ENCODE measurements at regions not wholly inside any gene's neighbourhood (a gene's known extent, or its start where the extent isn't known, plus 50 kb on each side); places are given as distances from the start of the nearest gene placed in this dataset.
A peak's percentile ranks its signal among the peaks of the same experiment; 100 is the strongest.
"Not testable (repeated sequence)": the region's sequence is repeated elsewhere in the genome, so short reads cannot be mapped to it uniquely, and the experiment has no call there.

DNA sequence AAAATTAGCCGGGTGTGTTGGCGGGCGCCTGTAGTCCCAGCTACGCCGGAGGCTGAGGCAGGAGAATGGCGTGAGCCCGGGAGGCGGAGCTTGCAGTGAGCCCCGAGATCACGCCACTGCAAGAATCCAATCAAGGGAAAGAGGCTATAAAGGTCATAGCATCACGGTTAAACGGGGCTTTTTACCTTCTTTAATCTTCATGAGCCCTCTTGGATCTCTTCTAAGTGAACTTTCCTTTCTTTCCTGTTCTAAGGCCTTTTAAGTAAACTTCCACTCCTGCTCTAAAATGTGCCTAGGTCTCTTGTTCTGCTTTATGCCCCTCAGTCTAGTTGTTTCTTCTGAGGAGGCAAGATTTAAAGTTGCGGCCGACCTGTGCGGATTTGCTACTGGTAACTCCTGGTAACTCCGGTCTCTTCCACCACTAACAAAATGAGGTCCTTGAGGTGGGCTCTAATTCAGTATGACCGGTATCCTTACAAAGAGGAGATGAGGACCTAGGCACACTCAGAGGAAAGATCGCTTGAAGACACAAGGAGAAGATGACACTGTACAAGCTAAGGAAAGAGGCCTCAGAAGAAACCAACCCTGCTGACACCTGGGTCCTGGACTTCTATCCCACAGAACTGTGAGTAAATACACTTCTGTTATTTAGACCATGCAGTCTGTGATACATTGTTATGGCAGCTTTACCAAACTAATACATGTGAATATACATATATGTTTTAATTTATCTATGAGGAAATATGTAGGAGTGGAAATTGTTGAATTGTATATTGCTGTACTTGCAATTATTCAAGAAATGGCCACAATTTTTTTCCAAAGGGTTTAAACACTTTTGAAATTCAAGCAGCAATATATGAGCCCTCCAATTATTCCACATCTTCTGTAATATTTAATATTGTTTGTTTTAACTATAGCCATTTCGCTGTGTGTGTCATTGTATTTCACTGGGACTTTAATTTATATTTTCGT, 331.5 kb upstream of the CNTNAP2 start:
- DNase-seq: no peak

DNA sequence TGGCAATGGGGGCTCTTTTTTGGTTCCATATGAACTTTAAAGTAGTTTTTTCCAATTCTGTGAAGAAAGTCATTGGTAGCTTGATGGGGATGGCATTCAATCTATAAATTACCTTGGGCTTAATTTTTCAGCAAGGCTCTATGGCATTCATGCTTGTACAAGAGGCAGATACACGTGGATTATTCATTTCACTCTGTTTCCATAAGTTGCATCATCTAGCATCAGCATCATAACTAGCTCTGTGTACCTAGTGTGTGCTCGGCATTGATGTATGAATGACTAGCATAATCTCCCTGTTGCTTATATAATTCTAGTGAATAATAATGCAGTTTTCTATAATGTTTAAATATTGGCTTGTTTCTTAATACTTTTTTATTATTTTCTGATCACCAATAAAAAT, 335.2 kb upstream of the CNTNAP2 start:
- not testable (repeated sequence) for DNase-seq

DNA sequence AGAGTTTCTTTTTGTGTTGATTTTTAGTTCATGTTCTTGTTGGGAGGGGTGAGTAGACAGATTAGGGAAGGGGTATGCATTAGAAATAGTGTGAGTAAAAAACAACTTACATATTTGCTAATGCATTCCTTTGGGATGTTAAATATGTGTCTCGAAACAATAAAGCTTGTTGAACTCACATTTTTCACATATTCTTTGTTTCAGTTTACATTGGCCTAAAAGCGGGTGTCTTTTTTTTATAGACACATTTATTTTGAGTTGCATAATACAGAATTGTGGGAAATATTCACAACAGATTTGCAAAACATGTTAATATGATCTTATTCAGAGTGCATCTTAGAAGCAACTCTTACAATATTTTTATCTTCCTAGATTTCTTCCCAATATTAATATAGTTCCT, 337.5 kb upstream of the CNTNAP2 start:
- DNase-seq: peak; percentile 21

DNA sequence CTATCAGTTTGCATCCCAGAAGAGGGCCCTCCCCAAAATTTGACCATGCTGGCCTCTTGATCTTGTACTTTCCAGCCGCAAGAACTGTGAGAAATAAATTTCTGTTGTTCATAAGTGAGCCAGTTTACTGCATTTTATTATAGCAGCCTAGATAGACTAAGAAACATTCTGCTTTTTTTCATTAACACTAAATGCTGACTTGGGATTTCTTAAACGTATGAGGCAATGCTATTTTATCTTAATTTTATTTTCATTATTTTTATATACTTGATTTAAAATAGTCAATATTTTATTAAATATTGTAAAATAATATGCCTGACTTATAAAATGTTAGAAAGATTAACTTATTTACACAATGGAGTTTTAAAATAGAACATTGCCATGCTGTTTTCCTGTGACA, 341.8 kb upstream of the CNTNAP2 start:
- DNase-seq: peak; percentile 7

DNA sequence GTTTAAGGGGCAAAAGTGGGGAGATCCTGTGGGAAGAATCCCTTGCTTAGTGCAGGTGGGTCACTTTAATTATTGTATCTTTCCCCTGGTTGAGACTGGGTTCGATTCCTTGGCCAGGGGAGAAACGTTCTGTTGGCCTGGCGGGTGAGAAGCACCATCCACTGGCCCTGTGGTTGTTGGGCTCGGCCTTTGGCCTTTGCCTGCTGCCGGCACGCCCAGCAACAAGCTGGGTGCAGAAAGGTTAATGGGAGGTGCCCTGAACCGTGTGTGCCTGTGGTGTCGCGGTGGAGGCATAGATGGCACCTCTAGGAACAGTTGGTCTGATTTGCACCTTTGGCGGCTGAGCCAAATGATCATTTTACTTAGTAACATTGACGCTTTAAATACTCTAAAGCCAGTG, 363.6 kb upstream of the CNTNAP2 start:
- no peak for DNase-seq

DNA sequence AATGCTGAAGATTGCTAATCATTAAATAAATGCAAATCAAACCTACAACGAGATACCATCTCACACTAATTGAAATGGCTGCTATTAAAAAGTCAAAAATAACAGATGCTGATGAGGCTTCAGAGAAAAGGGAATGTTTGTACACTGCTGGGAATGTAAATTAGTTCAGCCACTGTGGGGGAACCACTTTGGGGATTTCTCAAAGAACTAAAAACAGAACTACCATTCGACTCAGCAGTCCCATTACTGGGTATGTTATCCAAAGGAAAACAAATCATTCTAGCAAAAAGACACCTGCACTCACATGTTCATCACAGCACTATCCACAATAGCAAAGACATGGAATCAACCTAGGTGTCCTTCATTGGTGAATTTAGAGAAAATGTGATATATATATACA, 379.0 kb upstream of the CNTNAP2 start:
- no peak for DNase-seq

DNA sequence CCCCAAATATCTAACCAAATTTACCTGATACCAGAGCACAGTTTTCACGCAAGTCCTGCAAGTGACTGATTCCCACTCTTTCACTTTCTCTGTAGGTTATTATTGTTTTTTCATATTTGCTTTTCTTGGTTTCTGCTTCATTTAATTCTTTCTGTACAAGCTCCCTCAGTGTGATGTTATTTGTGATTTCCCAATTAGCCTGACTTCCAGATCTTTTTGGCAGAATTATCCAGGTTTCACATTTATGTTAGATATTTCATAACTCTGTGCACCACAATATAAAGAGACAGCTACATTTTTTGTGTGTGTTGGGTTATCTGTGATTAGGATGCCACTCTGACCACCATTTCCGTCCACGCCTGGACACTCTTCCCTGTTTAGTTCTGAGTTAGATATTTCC, 381.5 kb upstream of the CNTNAP2 start:
- no peak for DNase-seq

DNA sequence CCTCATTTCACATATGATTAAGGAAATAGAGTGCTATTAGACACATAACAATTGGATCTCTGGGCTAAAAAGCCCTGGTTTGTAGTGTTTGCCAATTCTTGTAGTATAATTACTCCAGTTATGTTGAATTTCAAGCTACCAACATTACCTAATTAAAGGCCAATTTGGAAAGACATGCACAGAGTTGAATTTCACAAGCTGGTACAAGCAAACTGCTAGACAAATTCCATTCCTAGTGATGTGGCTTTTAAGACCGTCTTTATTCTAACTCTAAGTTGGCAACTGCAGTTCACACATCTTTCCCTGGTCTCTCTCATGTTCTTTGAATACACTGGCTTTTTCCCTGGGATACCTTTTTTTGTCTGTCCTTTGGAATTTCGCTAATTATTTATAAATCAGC, 384.1 kb upstream of the CNTNAP2 start:
- no peak for DNase-seq

DNA sequence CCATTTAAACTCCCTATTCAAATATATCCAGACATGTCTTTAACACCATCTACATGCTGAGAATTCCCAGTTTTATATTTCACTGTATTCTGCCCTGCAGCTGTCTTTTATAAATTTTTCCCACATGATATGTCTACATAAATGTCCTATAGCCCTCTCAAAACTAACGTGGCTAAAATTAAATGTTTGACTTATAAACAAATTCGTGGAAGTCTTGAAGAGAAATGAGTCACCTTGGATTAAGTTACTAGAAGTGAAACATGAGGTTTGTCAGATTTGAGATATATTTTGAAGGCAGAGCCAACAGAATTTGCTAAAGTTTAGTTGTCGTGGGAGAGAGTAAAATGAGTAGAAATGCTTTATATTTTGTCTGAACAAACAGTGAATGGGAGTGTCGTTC, 386.9 kb upstream of the CNTNAP2 start:
- DNase-seq: peak; percentile 12

DNA sequence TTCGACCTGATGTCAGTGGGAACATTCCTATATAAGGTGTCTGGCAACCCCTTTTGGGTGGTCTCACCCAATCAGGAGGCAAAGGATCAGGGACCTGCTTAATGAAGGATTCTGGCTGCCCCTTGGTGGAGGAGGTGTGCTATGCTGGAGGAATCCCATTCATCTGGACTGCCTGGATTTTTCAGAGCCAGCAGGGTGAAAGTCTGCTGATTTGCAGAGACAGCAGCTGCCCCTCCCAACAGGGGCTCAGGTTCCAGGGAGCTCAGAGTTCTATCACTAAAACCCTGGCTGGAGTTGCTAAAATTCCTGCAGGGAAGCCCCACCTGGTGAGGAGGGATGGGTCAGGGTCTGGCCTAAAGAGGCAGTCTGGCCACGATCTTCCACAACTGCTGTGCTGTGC, 398.5 kb upstream of the CNTNAP2 start:
- DNase-seq: no peak

DNA sequence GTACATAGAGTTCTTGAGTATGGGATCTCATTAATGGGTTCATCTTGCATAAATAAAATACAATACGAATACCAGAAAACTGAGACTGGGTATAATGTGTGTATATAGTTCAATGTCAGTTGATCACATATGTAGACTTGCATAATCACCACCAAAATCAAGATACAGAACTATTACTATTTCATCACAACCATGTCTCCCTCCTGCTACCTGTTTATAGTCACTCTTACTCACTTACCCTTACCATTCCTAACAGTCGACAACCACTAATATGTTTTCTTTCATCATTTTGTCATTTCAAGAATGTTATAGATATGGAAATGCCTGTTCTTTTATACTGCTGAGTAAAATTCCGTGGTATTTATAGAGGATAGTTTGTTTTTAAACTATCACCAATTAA, 416.1 kb upstream of the CNTNAP2 start:
- DNase-seq: no peak

DNA sequence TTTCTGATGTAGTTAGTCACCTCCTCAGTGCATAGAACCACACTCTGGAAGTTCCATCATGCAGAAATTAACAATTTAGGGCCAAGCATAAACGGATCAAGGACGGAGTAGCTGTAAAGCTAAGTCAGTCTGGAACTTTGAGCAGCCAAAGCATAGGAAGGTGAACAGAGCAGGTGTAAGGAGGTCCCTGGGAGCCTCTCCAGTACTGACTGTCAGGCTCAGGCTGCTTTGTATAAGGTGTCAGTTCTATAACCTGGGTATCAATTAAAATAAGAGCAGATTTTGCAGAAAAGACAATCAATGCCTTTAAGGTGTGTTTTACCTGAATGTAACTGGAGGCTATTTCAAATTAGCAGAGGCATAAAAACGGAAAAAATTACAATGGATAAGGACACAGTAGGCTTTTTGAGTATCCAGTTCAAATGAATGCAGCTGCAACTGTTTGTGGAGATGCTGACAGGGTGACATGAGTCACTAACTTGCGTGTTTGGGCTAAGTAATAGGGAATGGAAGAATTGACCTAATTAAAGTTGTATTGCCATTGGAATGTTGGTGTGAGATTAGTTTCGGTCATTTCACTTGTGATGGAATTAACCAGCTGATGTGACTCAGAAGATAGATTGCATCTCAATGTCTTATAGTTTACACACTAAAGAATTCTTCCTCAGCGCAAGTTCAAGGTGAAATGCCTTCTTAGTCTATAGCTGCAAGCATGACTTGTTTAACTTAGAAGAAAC, 417.9 kb upstream of the CNTNAP2 start:
- DNase-seq: peak; percentile 21

DNA sequence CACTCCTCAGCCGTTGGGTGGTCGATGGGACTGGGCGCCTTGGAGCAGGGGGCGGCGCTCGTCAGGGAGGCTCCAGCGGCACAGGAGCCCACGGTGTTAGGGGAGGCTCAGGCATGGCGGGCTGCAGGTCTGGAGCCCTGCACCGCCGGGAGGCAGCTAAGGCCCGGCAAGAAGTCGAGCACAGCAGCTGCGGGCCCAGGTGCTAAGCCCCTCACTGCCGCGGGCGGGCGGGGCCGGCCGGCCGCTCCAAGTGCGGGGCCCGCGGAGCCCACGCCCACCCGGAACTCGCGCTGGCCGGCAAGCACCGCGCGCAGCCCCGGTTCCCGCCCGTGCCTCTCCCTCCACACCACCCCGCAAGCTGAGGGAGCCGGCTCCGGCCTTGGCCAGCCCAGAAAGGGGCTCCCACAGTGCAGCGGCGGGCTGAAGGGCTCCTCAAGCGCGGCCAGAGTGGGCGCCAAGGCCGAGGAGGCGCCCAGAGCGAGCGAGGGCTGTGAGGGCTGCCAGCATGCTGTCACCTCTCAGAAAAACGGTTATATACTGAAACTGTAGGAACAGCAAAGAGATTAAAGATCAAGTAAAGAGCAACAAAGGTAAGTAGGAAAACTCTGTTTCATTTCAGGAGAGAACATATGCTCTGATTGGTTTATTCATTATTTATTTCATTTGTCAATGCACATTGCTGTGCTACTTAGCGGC, 419.0 kb upstream of the CNTNAP2 start:
- DNase-seq: not testable (repeated sequence)

DNA sequence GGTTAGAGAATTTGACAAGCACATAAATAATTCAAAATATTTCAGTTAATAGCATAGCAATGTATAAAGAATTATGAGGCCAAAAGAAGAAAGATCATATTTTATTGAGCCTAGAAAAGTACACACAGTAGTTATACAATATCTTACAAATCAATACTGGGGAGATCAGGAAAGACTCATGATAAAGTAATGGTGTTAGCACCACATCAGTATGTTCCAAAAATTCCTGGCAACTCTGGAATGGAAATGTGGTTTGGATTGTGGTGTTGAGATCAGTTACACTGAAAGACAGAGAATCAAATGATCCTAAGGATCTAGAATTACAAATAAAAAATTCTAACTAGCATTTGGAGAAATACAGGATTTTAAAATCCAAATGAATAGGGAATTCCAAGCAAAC, 420.5 kb upstream of the CNTNAP2 start:
- peak; percentile 17 for DNase-seq

DNA sequence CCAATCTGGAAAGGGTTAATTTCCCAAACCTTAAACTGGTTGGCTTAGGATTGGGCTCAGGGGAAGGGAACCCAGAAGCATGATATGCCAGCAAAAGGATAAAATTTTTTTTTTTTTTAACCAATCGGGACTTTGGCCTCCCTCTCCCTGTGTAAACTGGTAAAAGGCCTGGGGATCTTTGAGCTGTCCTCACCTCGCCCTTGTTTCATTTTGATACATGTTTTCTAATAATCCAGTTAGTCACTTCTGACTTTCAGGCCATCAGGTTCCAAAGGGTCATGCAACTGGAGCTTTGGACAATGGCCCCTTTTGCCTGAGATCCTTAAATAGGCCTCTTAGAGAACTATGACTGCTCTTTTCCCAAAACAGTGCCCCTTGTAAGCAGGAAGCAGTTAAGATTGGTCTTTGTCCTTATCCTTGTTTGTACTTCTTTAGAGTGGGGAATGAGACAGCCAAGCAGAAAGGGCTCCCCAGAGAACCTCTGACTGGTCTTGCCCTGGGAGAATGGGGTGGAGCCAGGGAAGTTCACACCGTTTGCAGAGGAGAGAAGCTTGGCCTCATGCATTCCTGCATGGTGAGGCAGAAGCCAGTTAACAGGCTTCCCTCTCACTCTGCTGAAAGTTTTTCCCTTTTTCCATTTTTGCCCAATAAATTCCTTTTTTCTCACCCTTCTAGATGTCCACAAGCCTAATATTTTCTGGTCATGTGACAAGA, 424.2 kb upstream of the CNTNAP2 start:
- peak; percentile 72 for DNase-seq

DNA sequence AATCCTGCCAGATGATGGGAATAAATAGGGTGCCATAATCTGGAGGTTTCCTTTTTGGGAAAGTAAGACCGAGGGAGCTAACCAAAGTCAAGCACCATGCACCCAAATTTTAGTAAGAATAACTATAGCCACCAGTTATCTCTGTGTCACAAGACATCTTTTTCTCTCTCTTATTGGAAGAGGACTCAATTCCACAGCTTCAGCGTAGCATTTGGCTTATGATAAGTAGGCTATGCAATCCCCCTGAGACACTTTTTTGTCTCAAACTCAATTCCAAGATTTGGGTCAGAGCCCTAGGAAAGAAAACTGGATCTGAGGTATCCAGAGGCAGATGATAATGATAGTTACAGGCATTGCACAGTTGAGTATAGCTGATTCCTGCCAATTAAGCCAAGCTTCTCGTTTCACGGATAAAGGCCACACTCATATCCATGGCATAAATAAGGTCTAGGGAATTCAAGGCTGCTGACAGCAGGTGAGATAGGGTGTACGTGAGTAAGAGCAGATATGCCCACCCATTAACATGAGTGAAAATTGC, 425.2 kb upstream of the CNTNAP2 start:
- DNase-seq: no peak

DNA sequence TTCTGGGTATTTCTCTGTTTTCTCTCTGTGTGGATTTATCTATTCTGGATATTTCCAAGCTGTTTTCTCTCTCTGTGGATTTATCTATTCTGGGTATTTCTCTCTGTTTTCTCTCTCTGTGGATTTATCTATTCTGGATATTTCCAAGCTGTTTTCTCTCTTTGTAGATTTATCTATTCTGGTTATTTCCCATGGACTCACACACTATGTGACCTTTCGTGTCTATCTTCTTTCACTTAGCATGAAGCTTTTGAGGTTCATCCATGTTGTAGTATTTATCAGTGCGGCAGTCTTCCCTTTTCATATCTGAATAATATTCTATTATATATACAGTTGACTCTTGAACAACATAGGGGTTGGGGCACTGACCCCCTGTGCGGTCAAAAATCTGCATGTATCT, 435.0 kb upstream of the CNTNAP2 start:
- DNase-seq: no peak

DNA sequence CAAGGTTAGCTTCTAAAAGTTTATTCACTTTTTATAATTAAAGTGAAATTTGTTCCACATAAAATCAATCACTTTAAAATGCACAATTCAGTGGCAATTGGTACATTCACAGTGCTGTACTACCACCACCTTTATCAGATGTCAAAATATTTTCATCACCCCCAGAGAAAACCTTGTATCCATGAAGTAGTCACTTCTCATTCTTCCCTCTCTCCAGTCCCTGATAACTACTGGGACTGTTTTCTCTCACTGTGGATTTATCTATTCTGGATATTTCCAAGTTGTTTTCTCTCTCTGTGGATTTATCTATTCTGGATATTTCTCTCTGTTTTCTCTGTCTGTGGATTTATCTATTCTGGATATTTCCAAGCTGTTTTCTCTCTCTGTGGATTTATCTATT, 435.4 kb upstream of the CNTNAP2 start:
- no peak for DNase-seq

DNA sequence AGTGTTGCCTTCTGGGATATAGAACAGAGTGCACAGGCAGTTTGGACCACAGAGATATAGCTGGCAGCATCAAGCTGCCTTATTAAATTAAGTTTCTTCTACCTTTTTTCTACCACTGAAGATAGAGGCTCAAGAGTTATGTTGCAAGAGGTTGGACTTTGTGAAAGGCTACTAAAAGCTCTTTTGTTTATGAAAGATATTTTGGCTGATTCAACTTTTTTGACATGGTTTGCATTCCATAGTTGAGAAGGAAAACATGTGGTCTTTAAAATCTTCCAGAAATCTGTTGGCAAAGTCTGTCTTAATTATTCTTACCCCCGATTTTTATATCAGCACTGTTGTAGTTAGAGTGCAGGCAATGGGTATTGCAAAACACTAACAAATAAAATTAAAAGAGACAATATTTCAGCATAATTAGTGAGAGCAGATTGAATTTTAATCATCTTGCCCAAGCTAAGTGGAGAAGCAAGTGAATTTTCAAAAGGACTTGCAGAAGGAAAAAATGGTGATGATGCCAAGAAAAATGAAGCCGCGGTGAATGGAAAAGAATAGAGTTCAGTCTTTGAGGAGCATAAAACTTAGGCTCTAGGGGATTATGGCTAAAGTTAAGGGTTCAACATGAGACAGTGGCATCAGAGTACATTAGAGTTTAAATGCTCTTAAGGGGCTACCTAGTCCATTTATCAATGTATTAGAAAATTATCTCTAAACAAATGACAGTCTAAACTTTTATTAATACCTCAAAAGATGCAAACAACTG, 450.9 kb upstream of the CNTNAP2 start:
- no peak for DNase-seq

DNA sequence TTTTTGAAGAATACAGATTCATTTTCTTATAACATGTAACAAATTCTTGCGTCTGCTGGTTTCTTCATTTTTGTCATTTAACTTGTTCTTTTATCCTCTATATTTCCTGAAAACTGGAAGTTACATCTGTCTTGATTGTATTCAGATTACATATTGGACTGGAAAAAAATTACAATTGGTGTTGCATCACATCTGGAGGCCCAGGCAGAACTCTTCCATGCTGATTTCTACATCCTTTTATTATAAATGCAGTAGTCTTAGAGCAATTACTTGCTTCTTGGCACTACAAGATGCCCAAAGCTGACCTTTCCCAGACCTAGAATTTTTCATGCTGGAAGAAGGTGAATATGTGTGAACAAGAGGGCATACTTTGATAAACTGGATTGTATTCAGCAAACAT, 460.9 kb upstream of the CNTNAP2 start:
- DNase-seq: no peak

DNA sequence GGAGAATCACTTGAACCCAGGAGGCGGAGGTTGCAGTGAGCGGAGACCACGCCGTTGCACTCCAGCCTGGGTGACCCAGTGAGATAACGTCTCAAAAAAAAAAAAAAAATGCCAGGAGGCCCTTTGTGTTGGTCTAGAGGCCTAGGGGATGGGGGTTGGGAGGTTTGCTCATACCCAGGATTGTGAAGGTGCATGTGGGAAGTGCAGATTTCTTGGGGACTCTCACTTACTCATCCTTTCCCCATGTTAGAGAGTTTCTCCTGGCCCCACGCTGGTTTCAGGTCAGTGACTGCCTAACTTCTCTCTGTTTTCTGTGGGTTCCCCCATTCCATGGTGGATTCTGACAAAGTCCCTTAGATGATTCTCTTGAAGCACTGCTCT, 471.5 kb upstream of the CNTNAP2 start:
- no peak for DNase-seq

Data from fibroblast of skin of back (primary cell).